ENCODE measurements at regions not wholly inside any gene's neighbourhood (a gene's known extent, or its start where the extent isn't known, plus 50 kb on each side); places are given as distances from the start of the nearest gene placed in this dataset.

- DNase-seq (ENCODE audit: low spot score): no peak
- no peaks in the 10 kb centered on the region for H3K27me3 Mint-ChIP-seq (ENCODE audit: low read depth)
- TF ChIP-seq, protein P1, sequence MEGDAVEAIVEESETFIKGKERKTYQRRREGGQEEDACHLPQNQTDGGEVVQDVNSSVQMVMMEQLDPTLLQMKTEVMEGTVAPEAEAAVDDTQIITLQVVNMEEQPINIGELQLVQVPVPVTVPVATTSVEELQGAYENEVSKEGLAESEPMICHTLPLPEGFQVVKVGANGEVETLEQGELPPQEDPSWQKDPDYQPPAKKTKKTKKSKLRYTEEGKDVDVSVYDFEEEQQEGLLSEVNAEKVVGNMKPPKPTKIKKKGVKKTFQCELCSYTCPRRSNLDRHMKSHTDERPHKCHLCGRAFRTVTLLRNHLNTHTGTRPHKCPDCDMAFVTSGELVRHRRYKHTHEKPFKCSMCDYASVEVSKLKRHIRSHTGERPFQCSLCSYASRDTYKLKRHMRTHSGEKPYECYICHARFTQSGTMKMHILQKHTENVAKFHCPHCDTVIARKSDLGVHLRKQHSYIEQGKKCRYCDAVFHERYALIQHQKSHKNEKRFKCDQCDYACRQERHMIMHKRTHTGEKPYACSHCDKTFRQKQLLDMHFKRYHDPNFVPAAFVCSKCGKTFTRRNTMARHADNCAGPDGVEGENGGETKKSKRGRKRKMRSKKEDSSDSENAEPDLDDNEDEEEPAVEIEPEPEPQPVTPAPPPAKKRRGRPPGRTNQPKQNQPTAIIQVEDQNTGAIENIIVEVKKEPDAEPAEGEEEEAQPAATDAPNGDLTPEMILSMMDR (IDR thresholded peaks at IDR 0.05): no peak
- H3K27ac Mint-ChIP-seq (ENCODE audit: unreplicated experiment): no peak overlapping the region
- H3K36me3 Mint-ChIP-seq (ENCODE audit: low read depth): no peaks in the 10 kb centered on the region
- peaks cover 26% of the 10 kb centered on the region for H3K9me3 Mint-ChIP-seq (ENCODE audit: low read depth)
- H3K4me1 Mint-ChIP-seq (ENCODE audit: low read depth): no peaks in the 10 kb centered on the region
- no peak overlapping the region for H3K4me3 Mint-ChIP-seq (ENCODE audit: unreplicated experiment)
Observed at GRCh38 chrX:95878874-95879273, 805.8 kb upstream of the DIAPH2 start.

- TF ChIP-seq, protein P1 (IDR thresholded peaks at IDR 0.05): no peak
- no peak overlapping the region for H3K27ac Mint-ChIP-seq (ENCODE audit: unreplicated experiment)
- no peak overlapping the region for H3K4me3 Mint-ChIP-seq (ENCODE audit: unreplicated experiment)
- H3K9me3 Mint-ChIP-seq (ENCODE audit: low read depth): no peaks in the 10 kb centered on the region
- no peaks in the 10 kb centered on the region for H3K36me3 Mint-ChIP-seq (ENCODE audit: low read depth)
- no peak for DNase-seq (ENCODE audit: low spot score)
- no peaks in the 10 kb centered on the region for H3K4me1 Mint-ChIP-seq (ENCODE audit: low read depth)
- H3K27me3 Mint-ChIP-seq (ENCODE audit: low read depth): no peaks in the 10 kb centered on the region
Observed at GRCh38 chrX:95884186-95884585, 800.5 kb upstream of the DIAPH2 start.

DNA sequence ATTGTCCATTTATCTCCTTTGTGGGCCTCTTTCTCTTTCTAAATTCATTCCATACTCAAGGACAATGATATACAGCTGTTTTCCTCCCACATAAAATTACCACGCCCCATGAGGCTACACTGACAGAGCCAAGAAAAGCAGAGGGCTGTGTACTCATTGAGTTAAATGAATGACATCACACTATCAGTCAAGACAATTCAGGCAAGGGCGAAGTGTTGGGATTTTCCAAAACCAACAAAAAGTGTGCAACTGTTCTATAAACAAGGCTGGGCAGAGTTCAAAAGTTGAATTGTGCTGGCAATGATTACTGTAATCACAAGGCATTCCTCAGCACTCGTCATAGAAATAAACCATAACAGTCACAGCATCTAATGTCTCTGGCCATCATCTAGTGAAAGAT, 799.6 kb upstream of the DIAPH2 start:
- Mint-ChIP-seq H3K27me3 (ENCODE audit: low read depth) (no peaks in the 10 kb centered on the region), H3K9me3 (ENCODE audit: low read depth) (no peaks in the 10 kb centered on the region), H3K4me3 (ENCODE audit: unreplicated experiment) (no peak overlapping the region), H3K36me3 (ENCODE audit: low read depth) (no peaks in the 10 kb centered on the region), H3K27ac (ENCODE audit: unreplicated experiment) (no peak overlapping the region), H3K4me1 (ENCODE audit: low read depth) (no peaks in the 10 kb centered on the region)
- TF ChIP-seq, protein P1 (IDR thresholded peaks at IDR 0.05): no peak
- DNase-seq (ENCODE audit: low spot score): no peak

- Mint-ChIP-seq H3K36me3 (ENCODE audit: low read depth) (no peaks in the 10 kb centered on the region), H3K27ac (ENCODE audit: unreplicated experiment) (no peak overlapping the region), H3K9me3 (ENCODE audit: low read depth) (no peaks in the 10 kb centered on the region), H3K4me1 (ENCODE audit: low read depth) (no peaks in the 10 kb centered on the region), H3K27me3 (ENCODE audit: low read depth) (no peaks in the 10 kb centered on the region), H3K4me3 (ENCODE audit: unreplicated experiment) (no peak overlapping the region)
- DNase-seq (ENCODE audit: low spot score): no peak
- TF ChIP-seq, protein P1 (IDR thresholded peaks at IDR 0.05): no peak
Observed at GRCh38 chrX:95889279-95889678, 795.4 kb upstream of the DIAPH2 start.

DNA sequence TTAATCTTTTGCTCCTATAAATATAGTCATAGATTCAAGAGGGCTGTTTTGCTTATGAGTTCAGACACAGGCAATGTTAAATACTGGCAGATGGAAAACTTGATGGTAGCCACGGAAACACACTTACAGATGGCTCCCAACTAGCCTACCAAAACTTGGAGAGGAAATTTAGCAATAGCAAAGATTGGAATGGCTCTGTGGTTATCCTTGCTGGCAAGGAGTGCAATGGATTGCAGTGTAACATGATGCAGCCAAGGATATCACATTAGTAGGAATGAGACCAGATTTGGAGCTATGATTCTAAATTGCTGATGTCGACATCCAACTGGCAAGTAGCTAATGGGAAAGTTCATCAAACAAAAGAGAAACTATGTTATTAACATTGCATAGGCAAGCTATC, 791.0 kb upstream of the DIAPH2 start:
- Mint-ChIP-seq H3K4me3 (ENCODE audit: unreplicated experiment) (no peak overlapping the region), H3K36me3 (ENCODE audit: low read depth) (no peaks in the 10 kb centered on the region), H3K9me3 (ENCODE audit: low read depth) (no peaks in the 10 kb centered on the region), H3K4me1 (ENCODE audit: low read depth) (no peaks in the 10 kb centered on the region), H3K27me3 (ENCODE audit: low read depth) (no peaks in the 10 kb centered on the region), H3K27ac (ENCODE audit: unreplicated experiment) (no peak overlapping the region)
- DNase-seq (ENCODE audit: low spot score): no peak
- TF ChIP-seq, protein P1 (IDR thresholded peaks at IDR 0.05): no peak

All from chondrocyte (in vitro differentiated cells).